ENCODE measurements at regions not wholly inside any gene's neighbourhood (a gene's known extent, or its start where the extent isn't known, plus 50 kb on each side); places are given as distances from the start of the nearest gene placed in this dataset.
"Not testable (repeated sequence)": the region's sequence is repeated elsewhere in the genome, so short reads cannot be mapped to it uniquely, and the experiment has no call there.

DNA sequence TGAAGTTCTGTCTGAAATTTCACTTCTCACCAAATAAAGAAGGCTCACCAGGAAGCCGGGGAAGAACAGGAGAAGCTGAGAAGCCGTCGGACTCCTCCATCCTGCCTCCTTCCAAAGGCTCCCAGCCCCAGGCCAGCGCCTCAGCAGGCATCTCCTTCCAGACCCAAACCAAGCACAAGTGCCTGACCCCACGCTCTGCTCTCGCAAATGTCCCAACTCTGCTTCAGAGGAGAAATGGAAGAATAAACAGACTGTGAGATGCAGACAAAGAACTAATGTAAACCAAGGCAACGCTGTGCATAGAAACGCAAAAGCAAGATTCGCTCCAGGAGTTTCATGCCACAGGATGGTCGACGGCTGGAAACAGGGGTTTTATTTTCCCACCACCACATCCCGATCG is 100.3 kb upstream of the EXOC2 start:
- in situ Hi-C loops (cut with HindIII; ENCODE audit: low sequenced_read_pairs): loop anchor here (25.0 kb wide), 1 partner anchor 569 kb away; no protein-coding TSS in a partner anchor

DNA sequence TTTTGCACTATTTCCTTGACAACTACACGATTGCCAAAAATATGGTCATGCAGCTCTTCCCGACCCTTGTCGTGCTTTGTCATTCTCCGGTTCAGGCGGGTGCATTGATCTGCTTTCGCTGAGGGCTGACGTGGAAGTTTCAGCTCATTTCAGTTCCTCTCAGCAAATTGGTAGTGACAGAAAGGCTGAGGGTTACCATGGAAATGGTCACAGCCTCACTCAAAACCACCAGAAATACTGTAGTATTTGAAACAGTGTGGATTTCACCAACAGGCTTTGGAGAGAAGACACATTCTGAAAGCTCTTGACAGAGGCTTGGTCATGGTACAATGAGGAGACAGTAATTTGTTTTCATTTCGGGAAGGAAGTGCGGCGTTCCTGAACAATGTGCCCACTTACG is 99.7 kb upstream of the EXOC2 start:
- in situ Hi-C loops (cut with HindIII; ENCODE audit: low sequenced_read_pairs): loop anchor here (25.0 kb wide), 1 partner anchor 570 kb away; no protein-coding TSS in a partner anchor

DNA sequence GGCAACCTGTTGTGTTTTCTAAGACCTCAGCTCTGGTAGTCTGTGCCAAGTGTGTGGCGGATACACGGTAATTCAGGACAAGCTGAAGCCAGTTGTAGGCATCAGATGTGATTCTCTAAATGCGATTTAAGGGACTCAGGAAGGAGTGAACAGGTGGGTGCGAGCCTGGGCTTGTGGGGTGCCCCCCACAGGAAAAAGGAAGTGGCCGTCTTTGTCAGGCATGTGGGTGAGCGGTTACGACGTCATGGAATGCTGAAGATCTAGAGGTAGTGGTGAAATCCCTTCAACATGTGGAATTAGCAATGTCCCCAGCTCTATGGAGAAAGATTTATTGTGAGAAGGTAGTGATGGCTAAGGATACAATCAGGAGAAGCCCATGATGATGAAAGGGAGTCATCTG is 95.1 kb upstream of the EXOC2 start:
- in situ Hi-C loops (cut with HindIII; ENCODE audit: low sequenced_read_pairs): loop anchor here (10.0 to 25.0 kb wide), 2 partner anchors 193 to 574 kb away; no protein-coding TSS in a partner anchor

DNA sequence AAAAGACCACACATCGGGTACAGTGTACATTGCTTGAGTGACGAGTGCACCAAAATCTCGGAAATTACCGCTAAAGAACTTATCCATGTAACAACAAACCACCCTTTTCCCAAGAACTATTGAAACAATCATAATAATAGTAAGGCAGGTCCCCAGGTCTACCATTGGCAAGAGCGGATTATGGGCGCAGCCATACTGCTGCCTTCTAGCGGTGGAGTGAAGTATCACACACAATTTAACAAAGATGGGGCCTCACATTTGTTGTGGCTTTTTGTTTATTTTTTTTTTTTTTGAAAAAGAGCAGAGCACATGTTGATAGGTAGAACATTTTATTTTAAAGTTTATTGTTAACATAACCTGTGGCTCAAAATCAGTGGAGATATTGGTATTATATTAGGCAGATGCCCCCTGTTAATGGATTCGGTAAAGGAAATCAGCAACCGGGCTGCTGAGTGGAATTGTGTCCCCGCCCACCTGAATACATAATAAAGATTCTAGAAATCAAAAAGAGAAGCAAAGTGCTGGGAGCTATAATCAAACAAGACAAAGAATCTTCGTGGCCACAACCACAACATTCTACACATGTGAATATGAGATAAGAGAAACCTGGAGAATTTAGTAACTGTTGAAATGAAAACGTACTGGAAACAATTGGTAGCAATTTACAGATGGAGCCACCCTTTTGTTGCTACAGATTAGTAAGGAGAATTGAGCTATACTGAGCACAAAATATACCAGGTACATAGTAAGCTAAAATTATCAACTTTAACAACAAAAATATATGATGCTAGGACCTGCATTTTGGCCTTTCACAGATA is 94.2 kb upstream of the EXOC2 start:
- in situ Hi-C loops (cut with HindIII; ENCODE audit: low sequenced_read_pairs): loop anchor here (10.0 to 25.0 kb wide), 2 partner anchors 192 to 575 kb away; no protein-coding TSS in a partner anchor

DNA sequence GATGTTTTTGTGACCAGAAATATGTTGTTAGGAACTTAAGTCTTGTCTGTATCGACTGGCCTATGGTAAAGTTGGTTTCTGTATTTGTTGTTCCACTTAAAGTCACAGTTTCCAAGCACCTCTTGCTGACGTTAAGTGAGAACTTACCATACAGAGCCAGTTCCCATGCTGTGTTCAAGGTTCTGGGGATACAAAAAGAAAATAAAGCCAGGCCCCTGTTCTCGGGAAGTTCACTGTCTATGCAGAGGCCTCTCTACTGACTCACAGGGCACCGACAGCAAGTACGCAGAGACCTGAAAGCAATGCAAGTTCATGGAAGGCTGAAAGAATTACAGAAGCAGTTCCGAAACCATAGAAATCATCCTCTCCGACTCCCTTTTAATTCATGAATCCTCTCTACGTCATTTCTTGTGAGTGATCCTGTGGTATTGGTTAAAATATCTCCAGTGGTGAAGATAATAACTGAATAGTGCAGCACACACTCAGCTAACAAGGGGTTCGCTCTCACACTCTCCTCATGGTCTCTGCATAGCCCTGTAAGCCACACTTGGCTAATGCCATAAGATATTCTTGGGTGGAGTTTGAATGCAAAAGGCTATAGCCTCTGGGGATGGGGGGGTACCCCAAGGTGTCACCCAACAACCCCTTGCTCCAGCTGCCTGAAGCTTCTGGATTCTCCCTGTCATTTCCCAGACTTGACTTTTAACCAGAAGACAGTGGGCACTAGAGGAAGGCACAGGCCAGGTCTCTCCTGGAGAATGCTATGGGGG is 91.2 kb upstream of the EXOC2 start:
- in situ Hi-C loops (cut with HindIII; ENCODE audit: low sequenced_read_pairs): loop anchor here (10.0 to 25.0 kb wide), 2 partner anchors 189 to 578 kb away; no protein-coding TSS in a partner anchor

DNA sequence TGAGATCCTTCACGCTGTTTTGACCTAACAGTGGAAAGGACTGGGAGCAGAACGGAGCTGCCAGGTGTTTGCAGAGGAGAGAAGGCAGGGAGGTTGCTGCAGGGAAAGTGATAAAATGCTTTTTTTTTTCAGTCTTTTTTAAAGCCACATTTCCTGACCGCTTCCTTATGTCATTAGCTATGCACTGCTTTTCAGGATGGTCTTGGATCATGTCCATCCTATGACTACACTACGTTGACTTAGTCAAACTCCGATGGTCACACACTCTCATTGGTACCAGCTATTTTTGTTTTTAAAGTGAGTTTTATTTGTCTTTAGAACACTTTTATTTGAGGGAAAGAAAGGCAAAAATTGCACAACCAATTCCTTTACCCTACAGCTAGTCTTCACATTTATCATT is 89.2 kb upstream of the EXOC2 start:
- in situ Hi-C loops (cut with HindIII; ENCODE audit: low sequenced_read_pairs): loop anchor here (10.0 to 25.0 kb wide), 2 partner anchors 187 to 580 kb away; no protein-coding TSS in a partner anchor

DNA sequence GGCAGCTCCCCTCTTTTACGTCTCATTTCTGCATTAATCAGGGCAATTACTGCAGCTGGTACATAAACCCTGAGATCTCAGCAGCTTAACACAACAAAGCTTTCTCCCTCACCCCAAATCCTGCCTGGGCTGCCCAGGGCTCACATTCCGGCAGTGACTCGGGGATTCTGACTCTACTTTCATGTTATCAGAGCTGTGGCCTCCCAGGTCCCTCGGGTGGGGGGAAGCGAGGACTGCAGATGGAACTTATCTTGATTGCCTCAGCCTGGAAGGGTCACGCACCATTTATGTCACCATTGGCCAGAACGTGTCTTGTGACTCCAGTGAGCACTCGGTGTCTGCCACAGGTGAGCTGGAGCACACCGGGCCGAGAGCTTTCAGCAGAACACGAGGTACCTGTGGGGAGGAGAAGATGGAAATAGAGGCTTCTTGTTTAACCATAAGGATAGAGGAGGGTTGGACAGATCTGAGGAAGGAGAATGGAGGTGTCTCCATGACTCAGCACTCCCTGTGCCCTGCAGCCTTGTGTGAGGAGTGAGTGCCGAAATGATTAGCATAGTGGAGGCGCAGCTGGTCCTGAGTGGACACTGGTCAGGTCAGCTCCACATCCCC is 88.5 kb upstream of the EXOC2 start:
- in situ Hi-C loops (cut with HindIII; ENCODE audit: low sequenced_read_pairs): loop anchor here (10.0 to 25.0 kb wide), 2 partner anchors 187 to 581 kb away; no protein-coding TSS in a partner anchor

DNA sequence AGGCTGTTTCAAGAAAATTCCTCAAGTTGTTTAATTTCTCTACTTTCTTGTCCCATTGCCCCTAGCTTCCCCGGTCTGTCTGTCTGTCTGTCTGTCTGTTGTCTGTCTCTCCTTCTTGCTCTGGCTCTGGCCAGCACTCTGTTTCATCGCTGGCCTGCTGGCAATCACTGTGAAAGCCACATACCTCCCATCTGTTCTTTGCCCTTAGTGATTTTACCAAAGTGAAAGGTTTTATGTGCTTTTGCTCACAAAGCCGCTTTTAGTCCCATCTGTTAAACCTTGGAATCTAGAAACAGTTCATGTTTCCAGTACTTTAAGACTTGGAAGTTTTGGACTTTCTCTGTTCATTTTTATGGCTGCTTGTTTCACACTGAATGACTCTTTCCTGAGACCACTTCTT is 87.8 kb upstream of the EXOC2 start:
- in situ Hi-C loops (cut with HindIII; ENCODE audit: low sequenced_read_pairs): loop anchor here (10.0 to 25.0 kb wide), 2 partner anchors 186 to 582 kb away; no protein-coding TSS in a partner anchor

DNA sequence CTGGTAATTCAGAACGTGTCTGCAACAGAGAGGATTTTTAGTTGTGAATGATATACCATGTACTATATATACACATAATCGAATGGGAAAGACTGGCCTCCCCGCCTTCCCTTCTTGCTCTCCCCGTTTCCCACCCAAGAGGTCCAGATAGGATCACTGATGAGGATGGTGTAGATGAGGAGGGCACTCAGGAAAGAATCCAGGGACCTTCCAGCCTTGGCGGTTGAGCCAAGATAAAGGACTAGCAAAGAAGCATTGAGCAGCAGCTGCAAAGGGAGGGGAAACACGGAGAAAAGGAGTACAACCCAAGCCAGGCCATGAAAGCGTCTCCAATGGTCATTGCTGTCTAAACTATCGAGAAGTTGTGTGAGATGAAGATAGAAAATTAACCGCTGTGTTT is 84.0 kb upstream of the EXOC2 start:
- in situ Hi-C loops (cut with HindIII; ENCODE audit: low sequenced_read_pairs): loop anchor here (25.0 kb wide), 1 partner anchor 585 kb away; no protein-coding TSS in a partner anchor

DNA sequence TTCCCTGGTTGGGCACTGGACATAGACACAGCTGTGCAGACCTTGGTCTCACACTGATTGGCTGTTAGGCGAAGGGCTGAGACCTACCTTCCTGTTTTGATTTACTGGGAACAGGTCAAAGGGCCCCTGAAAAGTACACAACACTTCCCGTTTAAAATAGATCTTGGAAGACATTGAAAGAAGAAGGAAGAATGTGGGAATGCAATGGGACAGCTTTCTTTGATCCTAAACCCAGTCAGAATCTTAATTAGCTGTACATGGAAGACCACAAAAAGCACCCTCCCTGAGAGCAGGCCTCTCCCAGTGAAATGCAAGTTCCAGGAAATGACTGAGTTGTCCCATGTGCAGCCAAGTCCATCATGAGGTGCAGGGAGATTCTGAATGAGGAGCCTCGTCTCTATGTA is 83.6 kb upstream of the EXOC2 start:
- in situ Hi-C loops (cut with HindIII; ENCODE audit: low sequenced_read_pairs): loop anchor here (25.0 kb wide), 1 partner anchor 586 kb away; no protein-coding TSS in a partner anchor

DNA sequence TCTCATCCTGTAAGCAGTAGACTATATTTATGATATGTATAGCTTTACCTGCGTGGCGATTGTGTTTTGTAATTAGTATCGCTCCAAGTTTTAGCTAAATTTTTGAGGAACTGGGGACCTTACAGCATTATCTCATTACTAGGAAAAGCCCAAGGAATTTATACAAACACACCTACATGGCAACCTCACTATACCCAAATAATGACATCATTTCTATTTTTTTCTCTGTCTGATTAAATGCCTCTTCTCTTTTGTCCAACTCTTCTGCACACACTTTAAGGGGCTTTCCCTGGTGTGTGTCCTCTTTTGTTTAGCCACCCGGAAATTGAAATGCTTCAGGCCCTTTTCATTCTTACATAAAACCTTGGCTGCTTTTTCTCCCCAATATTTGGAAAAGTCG is 82.9 kb upstream of the EXOC2 start:
- in situ Hi-C loops (cut with HindIII; ENCODE audit: low sequenced_read_pairs): loop anchor here (25.0 kb wide), 1 partner anchor 586 kb away; no protein-coding TSS in a partner anchor

DNA sequence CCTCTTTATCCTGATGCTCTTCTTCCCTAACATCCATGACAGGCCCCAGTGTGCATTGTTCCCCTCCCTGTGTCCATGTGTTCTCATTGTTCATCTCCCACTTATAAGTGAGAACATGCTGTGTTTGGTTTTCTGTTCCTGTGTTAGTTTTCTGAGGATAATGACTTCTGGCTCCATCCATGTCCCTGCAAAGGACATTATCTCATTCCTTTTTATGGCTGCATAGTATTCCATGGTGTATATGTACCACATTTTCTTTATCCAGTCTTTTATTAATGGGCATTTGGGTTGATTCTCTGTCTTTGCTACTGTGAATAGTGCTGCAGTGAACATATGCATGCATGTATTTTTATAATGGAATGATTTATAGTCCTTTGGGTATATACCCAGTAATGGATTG is 78.7 kb upstream of the EXOC2 start:
- in situ Hi-C loops (cut with HindIII; ENCODE audit: low sequenced_read_pairs): not testable (repeated sequence)

DNA sequence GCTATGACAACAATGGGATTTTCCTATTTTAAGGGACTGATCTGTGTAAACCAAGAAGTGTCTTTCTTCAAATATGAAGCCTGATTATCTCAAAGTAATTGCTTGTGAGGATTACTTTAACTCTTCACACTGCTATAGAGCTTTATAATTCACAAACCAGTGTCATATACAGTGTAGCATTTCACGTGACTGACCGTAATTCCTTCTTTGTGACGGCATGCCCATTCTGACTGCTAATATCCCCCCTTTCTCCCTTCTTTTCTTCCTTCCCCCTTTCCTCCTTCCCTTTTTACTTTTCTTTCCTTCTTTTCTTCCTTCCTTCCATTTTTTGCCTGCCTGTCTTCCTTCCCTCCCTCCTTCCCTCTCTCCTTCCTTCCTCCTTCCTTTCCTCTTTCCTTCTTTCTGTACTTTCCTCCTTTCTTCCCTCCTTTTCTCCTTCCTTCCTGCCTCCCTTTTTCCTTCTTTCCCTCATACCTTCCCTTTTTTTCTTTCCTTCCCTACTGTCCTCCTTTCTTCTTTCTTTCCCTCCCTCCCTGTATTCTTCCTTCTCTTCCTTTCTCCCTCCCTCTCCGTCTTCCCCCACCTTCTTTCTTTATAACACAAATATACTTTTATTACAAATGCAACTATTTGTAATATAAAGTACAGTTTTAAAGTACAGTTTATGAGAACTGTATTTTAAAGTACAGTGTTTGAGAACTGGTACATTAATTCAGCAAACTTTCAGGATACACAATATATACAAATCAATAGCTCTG is 75.0 kb upstream of the EXOC2 start:
- in situ Hi-C loops (cut with HindIII; ENCODE audit: low sequenced_read_pairs): no loop called here

DNA sequence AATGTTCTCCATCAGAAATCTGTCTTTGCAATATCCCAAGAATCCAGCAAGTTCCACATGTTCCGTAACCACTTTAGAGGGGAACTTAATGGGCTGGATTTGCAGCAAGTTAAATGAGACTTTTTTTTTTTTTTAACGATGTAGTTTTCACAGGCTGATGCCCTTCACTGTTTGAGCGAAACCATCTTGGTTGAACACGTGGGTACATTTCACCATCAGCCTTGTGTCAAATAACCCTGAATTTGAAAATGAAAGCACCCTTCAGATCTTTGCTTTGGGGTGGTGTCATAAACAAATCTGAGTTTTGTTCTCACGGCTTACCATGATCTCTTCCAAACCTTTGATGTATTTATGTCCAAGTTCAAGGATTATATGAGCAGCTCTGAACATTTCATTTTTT is 73.7 kb upstream of the EXOC2 start:
- in situ Hi-C loops (cut with HindIII; ENCODE audit: low sequenced_read_pairs): no loop called here

DNA sequence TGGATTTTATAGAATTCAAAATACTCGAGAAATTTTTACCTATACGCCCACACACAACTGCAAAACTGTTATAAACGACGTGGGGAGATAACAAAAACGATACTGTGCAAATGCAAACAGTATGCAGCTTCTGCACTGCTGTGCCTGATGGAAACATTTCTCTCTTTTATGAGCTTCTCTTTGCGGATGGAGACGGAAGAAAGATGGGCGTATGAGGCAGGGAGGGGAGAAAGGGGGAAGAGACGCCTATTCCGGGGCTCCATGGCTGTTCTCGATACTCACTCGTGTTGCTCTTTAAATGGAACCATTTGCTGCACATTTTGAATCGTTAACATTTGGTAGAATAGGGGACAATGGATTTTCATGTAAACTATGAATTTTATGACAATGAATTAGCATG is 69.1 kb upstream of the EXOC2 start:
- in situ Hi-C loops (cut with HindIII; ENCODE audit: low sequenced_read_pairs): no loop called here

DNA sequence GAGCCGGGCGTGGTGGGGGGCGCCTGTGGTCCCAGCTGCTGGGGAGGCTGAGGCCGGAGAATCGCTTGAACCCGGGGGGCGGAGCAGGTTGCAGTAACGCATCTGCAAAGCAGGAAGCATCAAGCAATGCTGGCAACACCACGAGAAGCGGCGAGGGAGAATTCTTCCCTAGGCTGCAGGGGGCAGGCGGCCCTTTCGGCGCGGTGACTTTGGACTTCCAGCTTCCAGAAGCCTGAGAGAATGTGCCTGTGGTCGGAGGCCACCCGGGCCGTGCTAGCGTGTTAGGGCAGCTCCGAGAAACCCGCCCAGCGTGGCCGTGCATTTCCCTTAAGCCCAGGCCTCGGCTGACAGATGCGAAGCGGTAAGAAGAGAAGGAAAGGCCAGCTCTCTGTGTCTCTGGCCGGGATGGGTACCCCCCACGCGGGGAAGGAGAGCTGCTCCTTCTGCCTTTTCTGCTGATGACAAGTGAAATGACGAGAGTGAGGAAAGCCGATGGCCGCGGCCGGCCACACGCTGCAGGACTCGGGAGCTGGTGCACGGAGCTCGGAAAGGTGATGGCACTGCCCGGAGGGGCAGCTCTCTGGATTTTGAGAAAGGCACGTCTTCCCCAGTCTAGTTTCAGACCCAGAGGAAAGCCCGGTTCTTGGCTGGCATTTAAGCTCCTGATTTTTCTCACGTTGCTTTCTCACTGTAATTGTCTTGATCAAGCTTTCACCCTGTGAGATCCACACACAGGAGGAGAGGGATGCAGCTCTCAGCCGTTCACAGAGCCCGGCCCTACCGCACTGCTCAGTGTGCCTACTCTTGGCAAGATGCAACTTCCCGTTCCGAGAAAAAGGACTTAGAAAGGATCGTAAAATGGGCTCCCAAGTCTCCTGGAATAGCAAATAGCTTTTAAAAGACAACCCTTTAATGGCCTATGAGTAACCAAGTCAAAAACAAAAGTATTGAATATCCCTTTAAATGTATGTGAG is 68.3 kb upstream of the EXOC2 start:
- in situ Hi-C loops (cut with HindIII; ENCODE audit: low sequenced_read_pairs): no loop called here

DNA sequence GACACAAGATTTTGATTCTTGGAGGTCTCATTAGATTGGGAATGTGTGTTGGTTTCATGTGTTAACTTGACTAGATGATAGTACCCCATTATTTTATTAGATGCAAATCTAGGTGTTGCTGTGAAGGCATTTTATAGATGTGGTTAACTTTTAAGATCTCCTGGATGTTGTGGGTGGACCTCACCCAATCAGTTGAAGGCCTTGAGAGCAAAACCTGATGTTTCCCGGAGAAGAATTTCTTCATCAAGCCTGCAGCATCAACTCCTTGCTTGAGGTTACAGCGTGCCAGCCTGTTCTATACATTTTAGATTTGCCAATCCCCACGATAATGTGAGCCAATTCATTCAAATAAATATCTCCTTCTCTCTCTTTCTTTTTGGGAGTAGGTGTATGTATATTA is 66.8 kb upstream of the EXOC2 start:
- in situ Hi-C loops (cut with HindIII; ENCODE audit: low sequenced_read_pairs): no loop called here

DNA sequence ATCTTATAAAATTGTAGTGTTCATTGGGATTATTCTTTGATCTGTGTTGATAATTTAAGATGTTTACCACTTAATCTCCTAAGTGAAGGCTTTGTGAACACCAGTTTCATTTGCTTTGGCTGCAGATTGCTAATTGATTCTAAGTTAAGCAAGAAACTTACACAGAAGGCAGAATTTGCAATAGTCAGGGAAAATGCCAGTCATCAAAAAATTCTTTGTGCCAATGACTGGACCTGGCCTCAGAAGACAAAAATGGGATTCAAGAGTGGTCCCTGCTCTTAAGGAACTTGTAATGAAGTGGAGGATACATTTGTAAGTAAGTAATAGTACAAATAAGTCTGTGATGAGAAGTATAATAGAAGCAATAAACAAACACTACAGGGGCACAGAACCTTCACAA is 63.3 kb upstream of the EXOC2 start:
- in situ Hi-C loops (cut with HindIII; ENCODE audit: low sequenced_read_pairs): no loop called here

DNA sequence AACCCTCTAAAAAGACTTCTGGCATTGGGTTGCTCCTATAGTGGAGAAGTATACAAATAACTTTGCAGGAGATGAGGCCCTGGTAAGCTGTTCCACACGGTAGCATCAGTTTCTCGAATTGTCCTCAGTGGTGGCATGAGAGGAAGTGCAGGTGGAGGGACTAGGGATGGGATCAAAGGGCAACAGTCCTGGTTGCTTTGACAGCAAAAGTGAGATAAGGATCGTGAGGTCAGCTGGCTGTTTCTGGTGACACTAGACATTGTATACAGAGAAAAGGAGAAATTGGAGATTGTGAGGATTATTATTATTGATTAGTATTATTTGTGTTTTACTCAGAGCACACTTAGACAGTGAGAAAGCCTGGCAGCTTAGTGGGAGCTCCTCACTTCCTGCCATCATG is 61.3 kb upstream of the EXOC2 start:
- in situ Hi-C loops (cut with HindIII; ENCODE audit: low sequenced_read_pairs): no loop called here

Data from endothelial cell of hepatic sinusoid (primary cell).